Naive B cell (primary cell): ENCODE measurements at regions not wholly inside any gene's neighbourhood (a gene's known extent, or its start where the extent isn't known, plus 50 kb on each side); places are given as distances from the start of the nearest gene placed in this dataset.
"Not testable (repeated sequence)": the region's sequence is repeated elsewhere in the genome, so short reads cannot be mapped to it uniquely, and the experiment has no call there.

Experiments
- ATAC-seq, 2 donors: fragments of 150-1000 bp; cut with Tn5 transposase; 2 replicates each; pipeline ENCODE4 v1.10.0; 2021; ENCODE audit warnings: low read depth in 2 of 2, mild to moderate bottlenecking in 2 of 2, moderate library complexity in 2 of 2
- DNase-seq: peaks from one replicate; pipeline ENCODE4 v3.0.0; 2022
- H3K27ac Mint-ChIP-seq, 6 donors: one replicate each; pipeline ENCODE4 v1.8.0; 2020 to 2022; ENCODE audit warnings: mild to moderate bottlenecking in 6 of 6, mixed read lengths in 6 of 6, moderate library complexity in 5 of 6, inconsistent platforms in 2 of 6
- H3K27me3 Mint-ChIP-seq, 3 donors: one replicate each; pipeline ENCODE4 v1.8.0; 2021 to 2022; ENCODE audit warnings: mixed read lengths in 3 of 3, mild to moderate bottlenecking in 1 of 3
- H3K36me3 Mint-ChIP-seq, 2 donors: one replicate each; pipeline ENCODE4 v1.8.0; 2020 to 2022; ENCODE audit warnings: mixed read lengths in 2 of 2, inconsistent platforms in 1 of 2, mild to moderate bottlenecking in 1 of 2
- H3K4me1 Mint-ChIP-seq, 3 donors: one replicate each; pipeline ENCODE4 v1.8.0; 2020 to 2022; ENCODE audit warnings: mixed read lengths in 3 of 3, inconsistent platforms in 1 of 3, mild to moderate bottlenecking in 1 of 3, moderate library complexity in 1 of 3
- H3K4me3 Mint-ChIP-seq, 8 donors: one replicate each; pipeline ENCODE4 v1.8.0; 2020 to 2022; ENCODE audit warnings: mild to moderate bottlenecking in 8 of 8, mixed read lengths in 8 of 8, moderate library complexity in 8 of 8, inconsistent platforms in 2 of 8
- H3K9me3 Mint-ChIP-seq, 7 donors: one replicate each; pipeline ENCODE4 v1.8.0; 2020 to 2022; ENCODE audit warnings: mixed read lengths in 7 of 7, mild to moderate bottlenecking in 5 of 7, inconsistent platforms in 2 of 7, moderate library complexity in 1 of 7

GRCh38 chr3:14057701-14058100 is 67.0 kb downstream of the CHCHD4 start:
- H3K36me3 Mint-ChIP-seq, result peaks cover 0 to 7% of the 10 kb centered on the region in 2 donors
- DNase-seq (no peak), ATAC-seq (no peak)
- peaks cover 0 to 38% (median 22%) of the 10 kb centered on the region in 7 donors for H3K9me3 Mint-ChIP-seq
- peak overlapping the region in 1 of 8 donors; percentile 70 for H3K4me3 Mint-ChIP-seq
- H3K27me3 Mint-ChIP-seq, result peaks cover 7 to 14% (median 7%) of the 10 kb centered on the region in 3 donors
- H3K27ac Mint-ChIP-seq, result no peak overlapping the region
- no peaks in the 10 kb centered on the region for H3K4me1 Mint-ChIP-seq

GRCh38 chr3:14047841-14048240 is 76.8 kb downstream of the CHCHD4 start:
- peaks cover 0 to 6% (median 0%) of the 10 kb centered on the region in 7 donors for H3K9me3 Mint-ChIP-seq
- DNase-seq (no peak), ATAC-seq (no peak)
- H3K36me3 Mint-ChIP-seq, result no peaks in the 10 kb centered on the region
- peaks cover 28 to 44% (median 34%) of the 10 kb centered on the region in 3 donors for H3K27me3 Mint-ChIP-seq
- H3K27ac Mint-ChIP-seq, result no peak overlapping the region
- no peaks in the 10 kb centered on the region for H3K4me1 Mint-ChIP-seq
- H3K4me3 Mint-ChIP-seq, result no peak overlapping the region

GRCh38 chr3:14047027-14047426 is 77.6 kb downstream of the CHCHD4 start:
- peaks cover 26 to 44% (median 31%) of the 10 kb centered on the region in 3 donors for H3K27me3 Mint-ChIP-seq
- DNase-seq, result no peak

DNA sequence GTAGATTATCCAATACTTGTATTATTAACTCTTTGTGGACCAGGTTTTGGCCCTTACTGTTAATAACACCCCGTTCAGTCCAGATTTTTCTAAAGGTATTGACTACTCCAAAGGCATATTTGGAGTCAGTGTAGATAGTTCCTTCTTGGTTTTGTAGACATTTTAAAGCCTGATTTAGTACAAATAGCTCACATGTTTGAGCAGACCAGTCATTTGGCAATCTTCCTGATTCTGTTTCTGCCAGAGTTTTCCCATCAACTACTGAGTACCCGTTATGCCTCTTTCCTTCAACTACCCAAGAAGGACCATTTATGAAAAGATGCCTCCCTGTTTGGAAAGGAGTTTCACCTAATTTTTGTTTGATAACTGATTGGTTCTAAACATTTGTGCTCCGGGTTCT is 82.0 kb downstream of the CHCHD4 start:
- Mint-ChIP-seq H3K27me3 (peaks cover 15 to 45% (median 15%) of the 10 kb centered on the region in 3 donors), H3K9me3 (peaks cover 0 to 16% (median 3%) of the 10 kb centered on the region in 7 donors), H3K27ac (no peak overlapping the region), H3K4me1 (no peaks in the 10 kb centered on the region), H3K4me3 (no peak overlapping the region), H3K36me3 (no peaks in the 10 kb centered on the region)
- no peak for DNase-seq
- no peak for ATAC-seq

More at GRCh38 chr3:14047027-14047426, 77.6 kb downstream of the CHCHD4 start:
- Mint-ChIP-seq H3K27ac (no peak overlapping the region), H3K4me3 (no peak overlapping the region), H3K36me3 (no peaks in the 10 kb centered on the region), H3K4me1 (no peaks in the 10 kb centered on the region), H3K9me3 (peaks cover 0 to 5% (median 0%) of the 10 kb centered on the region in 7 donors)
- no peak for ATAC-seq

DNA sequence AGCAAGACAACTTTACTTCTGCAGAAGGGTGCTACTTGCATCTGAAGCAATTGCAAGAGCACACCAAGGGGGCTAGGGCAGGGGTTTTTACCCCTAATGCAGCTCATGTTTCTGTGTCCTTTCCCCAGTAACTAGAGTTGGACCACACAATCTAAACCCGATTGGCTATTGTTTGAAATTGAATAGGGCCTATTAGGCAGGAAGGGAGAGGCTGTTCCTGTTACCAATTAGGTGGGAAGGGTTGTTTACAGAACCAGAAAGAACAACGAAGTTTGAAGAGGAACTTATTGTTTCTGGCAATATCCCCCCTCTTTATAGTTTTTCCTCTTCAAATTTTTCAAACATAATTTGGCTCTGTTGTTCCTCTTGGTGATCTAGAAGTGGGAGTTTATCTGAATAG is 85.5 kb downstream of the CHCHD4 start:
- H3K27ac Mint-ChIP-seq, result no peak overlapping the region
- no peak for ATAC-seq
- H3K27me3 Mint-ChIP-seq, result peaks cover 4 to 27% (median 14%) of the 10 kb centered on the region in 3 donors
- DNase-seq, result no peak
- no peaks in the 10 kb centered on the region for H3K4me1 Mint-ChIP-seq
- peaks cover 9 to 30% (median 23%) of the 10 kb centered on the region in 7 donors for H3K9me3 Mint-ChIP-seq
- H3K4me3 Mint-ChIP-seq, result no peak overlapping the region
- peaks cover 4 to 18% of the 10 kb centered on the region in 2 donors for H3K36me3 Mint-ChIP-seq

- peaks cover 7 to 29% (median 26%) of the 10 kb centered on the region in 3 donors for H3K27me3 Mint-ChIP-seq
- DNase-seq (no peak), ATAC-seq (no peak)
- H3K36me3 Mint-ChIP-seq, result peaks cover 4 to 18% of the 10 kb centered on the region in 2 donors
- peaks cover 9 to 36% (median 23%) of the 10 kb centered on the region in 7 donors for H3K9me3 Mint-ChIP-seq
- no peaks in the 10 kb centered on the region for H3K4me1 Mint-ChIP-seq
- H3K4me3 Mint-ChIP-seq, result no peak overlapping the region
- H3K27ac Mint-ChIP-seq, result no peak overlapping the region
Observed at GRCh38 chr3:14037211-14037610, 87.5 kb downstream of the CHCHD4 start.

- DNase-seq (no peak), ATAC-seq (no peak)
- Mint-ChIP-seq H3K36me3 (peaks cover 4 to 18% of the 10 kb centered on the region in 2 donors), H3K27ac (no peak overlapping the region), H3K27me3 (peaks cover 4 to 35% (median 12%) of the 10 kb centered on the region in 3 donors), H3K4me1 (no peaks in the 10 kb centered on the region), H3K9me3 (peaks cover 10 to 26% (median 18%) of the 10 kb centered on the region in 7 donors), H3K4me3 (no peak overlapping the region)
Observed at GRCh38 chr3:14033023-14033422, 91.6 kb downstream of the CHCHD4 start.

- Mint-ChIP-seq H3K36me3 (peaks cover 0 to 12% of the 10 kb centered on the region in 2 donors), H3K4me1 (no peaks in the 10 kb centered on the region), H3K4me3 (no peak overlapping the region), H3K27ac (no peak overlapping the region), H3K27me3 (peaks cover 11 to 35% (median 12%) of the 10 kb centered on the region in 3 donors), H3K9me3 (peaks cover 3 to 26% (median 9%) of the 10 kb centered on the region in 7 donors)
- ATAC-seq, result no peak
- no peak for DNase-seq
Observed at GRCh38 chr3:14031271-14031670, 93.4 kb downstream of the CHCHD4 start.

- not testable (repeated sequence) for H3K36me3 Mint-ChIP-seq, H3K27ac Mint-ChIP-seq, ATAC-seq, H3K4me3 Mint-ChIP-seq, DNase-seq, H3K4me1 Mint-ChIP-seq
- Mint-ChIP-seq H3K9me3 (peaks cover 1 to 37% (median 4%) of the 10 kb centered on the region in 7 donors), H3K27me3 (peaks cover 11 to 24% (median 11%) of the 10 kb centered on the region in 3 donors)
Observed at GRCh38 chr3:14029390-14029995, 95.2 kb downstream of the CHCHD4 start.

DNA sequence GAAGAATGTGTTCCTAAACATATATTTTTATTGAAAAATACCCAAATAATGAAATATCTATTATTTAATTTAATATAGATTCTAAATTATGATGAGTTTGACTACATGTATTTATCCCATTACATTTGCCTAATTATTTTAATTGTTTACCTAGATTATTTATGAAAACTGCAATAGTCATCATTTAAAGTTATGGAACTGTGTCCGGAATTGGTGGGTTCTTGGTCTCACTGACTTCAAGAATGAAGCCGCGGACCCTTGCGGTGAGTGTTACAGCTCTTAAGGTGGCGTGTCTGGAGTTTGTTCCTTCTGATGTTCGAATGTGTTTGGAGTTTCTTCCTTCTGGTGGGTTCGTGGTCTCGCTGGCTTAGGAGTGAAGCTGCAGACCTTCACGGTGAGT is 96.5 kb downstream of the CHCHD4 start:
- DNase-seq, H3K27ac Mint-ChIP-seq, ATAC-seq, H3K4me3 Mint-ChIP-seq, H3K4me1 Mint-ChIP-seq: not testable (repeated sequence)
- H3K9me3 Mint-ChIP-seq, result peaks cover 6 to 43% (median 10%) of the 10 kb centered on the region in 7 donors
- H3K36me3 Mint-ChIP-seq, result peaks cover 0 to 12% of the 10 kb centered on the region in 2 donors
- peaks cover 13 to 22% (median 17%) of the 10 kb centered on the region in 3 donors for H3K27me3 Mint-ChIP-seq

- Mint-ChIP-seq H3K27me3 (peaks cover 20 to 47% (median 32%) of the 10 kb centered on the region in 3 donors), H3K27ac (no peak overlapping the region), H3K9me3 (peaks cover 11 to 42% (median 20%) of the 10 kb centered on the region in 7 donors), H3K4me3 (peak overlapping the region in 1 of 8 donors; percentile 4), H3K4me1 (no peaks in the 10 kb centered on the region), H3K36me3 (peaks cover 0 to 21% of the 10 kb centered on the region in 2 donors)
- ATAC-seq, result no peak
- DNase-seq, result no peak
Observed at GRCh38 chr3:14019459-14019858, 105.2 kb downstream of the CHCHD4 start.

DNA sequence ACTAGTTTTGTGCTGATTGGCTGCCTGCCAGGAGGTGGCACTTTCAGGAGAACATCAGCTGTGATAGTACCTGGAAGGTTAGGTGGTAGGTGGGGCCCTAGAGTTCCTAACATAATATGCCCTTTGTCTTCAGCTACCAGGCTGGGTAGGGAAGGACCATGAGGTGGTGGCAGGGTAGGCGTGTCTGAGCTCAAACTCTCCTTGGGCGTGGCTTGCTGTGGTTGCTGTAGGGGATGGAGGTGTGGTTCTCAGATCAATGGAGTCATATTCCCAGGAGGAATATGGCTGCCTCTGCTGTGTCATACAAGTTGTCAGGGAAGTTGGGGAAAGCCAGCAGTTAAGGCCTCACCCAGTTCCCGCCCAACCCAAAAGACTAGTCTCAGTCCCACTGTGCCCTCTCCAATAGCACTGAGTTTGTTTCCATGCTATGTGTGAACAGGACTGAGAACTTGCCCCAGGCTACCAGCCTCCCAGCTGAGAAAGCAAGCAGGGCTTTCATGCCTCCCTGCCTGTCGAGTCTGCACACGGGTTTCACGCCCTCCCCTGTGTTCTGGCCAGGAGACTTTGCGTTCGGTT is 107.7 kb downstream of the CHCHD4 start:
- Mint-ChIP-seq H3K36me3 (peaks cover 0 to 9% of the 10 kb centered on the region in 2 donors), H3K27me3 (peaks cover 19 to 43% (median 29%) of the 10 kb centered on the region in 3 donors), H3K9me3 (peaks cover 8 to 40% (median 20%) of the 10 kb centered on the region in 7 donors), H3K27ac (peak overlapping the region in 1 of 6 donors; percentile 6), H3K4me1 (no peaks in the 10 kb centered on the region), H3K4me3 (no peak overlapping the region)
- DNase-seq (no peak), ATAC-seq (no peak)

DNA sequence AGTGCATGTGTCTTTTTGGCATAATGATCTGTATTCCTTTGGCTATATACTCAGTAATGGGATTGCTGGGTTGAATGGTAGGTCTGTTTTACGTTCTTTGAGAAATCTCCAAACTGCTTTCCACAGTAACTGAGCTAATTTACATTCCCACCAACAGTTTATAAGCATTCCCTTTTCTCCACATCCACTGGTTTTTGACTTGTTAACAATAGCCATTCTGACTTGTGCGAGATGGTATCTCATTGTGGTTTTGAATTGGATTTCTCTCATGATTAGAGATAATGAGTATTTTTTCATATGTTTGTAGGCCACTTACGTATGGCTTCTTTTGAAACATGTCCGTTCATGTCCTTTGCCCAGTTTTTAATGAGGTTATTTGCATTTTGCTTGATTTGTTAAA is 117.7 kb downstream of the CHCHD4 start:
- Mint-ChIP-seq H3K4me3 (no peak overlapping the region), H3K4me1 (no peaks in the 10 kb centered on the region), H3K27me3 (peaks cover 13 to 44% (median 31%) of the 10 kb centered on the region in 3 donors), H3K27ac (no peak overlapping the region), H3K36me3 (no peaks in the 10 kb centered on the region), H3K9me3 (peaks cover 0 to 7% (median 0%) of the 10 kb centered on the region in 7 donors)
- no peak for DNase-seq
- ATAC-seq, result no peak

GRCh38 chr3:14001136-14001535 is 121.3 kb upstream of the WNT7A start:
- no peak overlapping the region for H3K27ac Mint-ChIP-seq
- DNase-seq, result no peak
- peaks cover 0 to 1% of the 10 kb centered on the region in 2 donors for H3K36me3 Mint-ChIP-seq
- ATAC-seq, result no peak
- H3K4me1 Mint-ChIP-seq, result no peaks in the 10 kb centered on the region
- no peak overlapping the region for H3K4me3 Mint-ChIP-seq
- peaks cover 3 to 17% (median 7%) of the 10 kb centered on the region in 3 donors for H3K27me3 Mint-ChIP-seq
- peaks cover 0 to 8% (median 3%) of the 10 kb centered on the region in 7 donors for H3K9me3 Mint-ChIP-seq
